SK-N-SH (cell line): ENCODE measurements at regions not wholly inside any gene's neighbourhood (a gene's known extent, or its start where the extent isn't known, plus 50 kb on each side); places are given as distances from the start of the nearest gene placed in this dataset.

ENCODE experiments used
- EP300 ChIP-seq, 2 experiments: IDR thresholded peaks; 2 replicates each; pipeline versions ENCODE4 v1.4.0 to v1.6.1; 2012; ENCODE audit warnings: borderline replicate concordance in 1 of 2, low read depth in 1 of 2, low read length in 1 of 2
- MXI1 ChIP-seq: IDR thresholded peaks from 2 replicates; pipeline ENCODE4 v1.6.1; 2012; ENCODE audit warnings: mild to moderate bottlenecking, low read depth, low read length, improper control_type of control experiment
- REST ChIP-seq: IDR thresholded peaks from 2 replicates; pipeline ENCODE4 v1.6.1; 2012; ENCODE audit warnings: mild to moderate bottlenecking, low read depth, low read length, moderate library complexity
- YY1 ChIP-seq: IDR thresholded peaks from 2 replicates; pipeline ENCODE4 v1.4.0; 2012; ENCODE audit warnings: low read depth, mild to moderate bottlenecking

GRCh38 chr2:81437456-81438000 lies 1133.0 kb upstream of the LRRTM1 start:
- no peak for TF ChIP-seq EP300 (IDR thresholded peaks at IDR 0.05; ENCODE audit: borderline replicate concordance in 1 of 2, low read depth in 1 of 2, low read length in 1 of 2)
- TF ChIP-seq REST, result no peak
- TF ChIP-seq MXI1, result no peak
- TF ChIP-seq YY1, result no peak
